HCT116 (cell line): ENCODE measurements at regions not wholly inside any gene's neighbourhood (a gene's known extent, or its start where the extent isn't known, plus 50 kb on each side); places are given as distances from the start of the nearest gene placed in this dataset.

ENCODE experiments used
- ATAC-seq: fragments of 200-7000 bp; cut with Tn5 transposase; 2 replicates; pipeline ENCODE4 v1.9.1; 2020; ENCODE audit warnings: mild to moderate bottlenecking, moderate library complexity
- BruUV-seq: library from RNA; stranded (reverse); fragments of 400-500 nt; replicated peaks from 2 replicates; lab custom pipeline; 2021; lab: Mats Ljungman, UMichigan
- CTCF ChIA-PET: fragments of 300-600 bp; sonication (Branson Sonifier 250); formaldehyde crosslinking; loops from one replicate; lab custom pipeline; 2021; ENCODE audit warnings: antibody characterized with exemption; lab: Charles Lee
- POLR2A ChIA-PET: fragments of 300-600, 350-600 bp; sonication (Branson Sonifier 250); formaldehyde crosslinking; loops from one replicate; lab custom pipeline; 2021; ENCODE audit warnings: antibody characterized with exemption; lab: Charles Lee
- RAD21 ChIA-PET, 2 experiments: fragments of 300-600 bp; sonication (Branson Sonifier 250); formaldehyde crosslinking; loops; one replicate each; lab custom pipeline; 2023; ENCODE audit warnings: low total read pairs in 2 of 2; ENCODE audit not compliant: uncharacterized antibody in 2 of 2, unreplicated experiment in 2 of 2, low non-redundant PET in 1 of 2; lab: Charles Lee
- DNase-seq: peaks from one replicate; pipeline ENCODE4 v3.0.0-alpha.2; 2010; ENCODE audit warnings: low read depth, low spot score
- H2AFZ ChIP-seq: fragments of 200-600 bp; shearing (Covaris generic), sonication (generic); 2 replicates; pipeline ENCODE4 v1.6.1; 2017; ENCODE audit warnings: low read depth, mixed run types, mixed read lengths, antibody characterized with exemption, low read length; ENCODE audit not compliant: poor library complexity, severe bottlenecking
- H3K27ac ChIP-seq: 2 replicates; pipeline ENCODE4 v1.5.1; 2012; ENCODE audit warnings: low read depth, low read length
- H3K27me3 ChIP-seq: fragments of 200-600 bp; sonication (generic); 2 replicates; pipeline ENCODE4 v1.6.1; 2016; ENCODE audit warnings: mixed run types, low read length, mixed read lengths; ENCODE audit not compliant: insufficient read depth
- H3K36me3 ChIP-seq, 2 experiments: fragments of 200-500 bp in 1 of 2; fragments of 200-600 bp in 1 of 2; sonication (Bioruptor generic) in 1 of 2; sonication (generic) in 1 of 2; 2 replicates each; pipeline versions ENCODE4 v1.5.1 to v1.6.1; 2014 to 2016; ENCODE audit warnings: low read length in 2 of 2, inconsistent platforms in 1 of 2, mixed read lengths in 1 of 2, mixed run types in 1 of 2; ENCODE audit not compliant: insufficient read depth in 2 of 2, control insufficient read depth in 1 of 2
- H3K4me1 ChIP-seq, 2 experiments: fragments of 200-600 bp in 1 of 2; sonication (generic) in 1 of 2; 2 replicates each; pipeline versions ENCODE4 v1.5.1 to v1.6.1; 2012 to 2017; ENCODE audit warnings: low read length in 2 of 2, inconsistent platforms in 1 of 2, mild to moderate bottlenecking in 1 of 2, mixed read lengths in 1 of 2, mixed run types in 1 of 2, moderate library complexity in 1 of 2; ENCODE audit not compliant: insufficient read depth in 2 of 2, control insufficient read depth in 1 of 2
- H3K4me2 ChIP-seq: fragments of 200-600 bp; sonication (generic); 2 replicates; pipeline ENCODE4 v1.6.1; 2017; ENCODE audit warnings: mixed run types, low read length, mixed read lengths
- H3K4me3 ChIP-seq, 2 experiments: fragments of 200-600 bp in 1 of 2; sonication (generic) in 1 of 2; replicated peaks in 1 of 2; 2 replicates each; pipeline ENCODE4 v1.5.1; 2011 to 2016; ENCODE audit warnings: low read length in 2 of 2, control low read depth in 1 of 2, low read depth in 1 of 2, mild to moderate bottlenecking in 1 of 2, mixed read lengths in 1 of 2, mixed run types in 1 of 2
- H3K79me2 ChIP-seq: fragments of 200-600 bp; sonication (generic); 2 replicates; pipeline ENCODE4 v1.6.1; 2017; ENCODE audit warnings: mild to moderate bottlenecking, mixed run types, low read length, moderate library complexity, mixed read lengths; ENCODE audit not compliant: insufficient read depth
- H3K9ac ChIP-seq: fragments of 200-600 bp; sonication (generic); 2 replicates; pipeline ENCODE4 v1.6.1; 2016; ENCODE audit warnings: low read length, mixed read lengths
- H3K9me2 ChIP-seq: fragments of 200-600 bp; sonication (generic), shearing (Covaris generic); 2 replicates; pipeline ENCODE4 v1.6.1; 2017; ENCODE audit warnings: mixed run types, mild to moderate bottlenecking, moderate library complexity; ENCODE audit not compliant: insufficient read depth
- H3K9me3 ChIP-seq, 2 experiments: fragments of 200-500 bp in 1 of 2; fragments of 200-600 bp in 1 of 2; sonication (Bioruptor generic) in 1 of 2; sonication (generic) in 1 of 2; 2 replicates each; pipeline ENCODE4 v1.6.1; 2014 to 2017; ENCODE audit warnings: low read length in 2 of 2, mixed read lengths in 2 of 2, inconsistent platforms in 1 of 2, low read depth in 1 of 2, mild to moderate bottlenecking in 1 of 2, mixed run types in 1 of 2, moderate library complexity in 1 of 2; ENCODE audit not compliant: control insufficient read depth in 1 of 2, insufficient read depth in 1 of 2
- H4K20me1 ChIP-seq: fragments of 200-600 bp; sonication (generic), shearing (Covaris generic); 2 replicates; pipeline ENCODE4 v1.6.1; 2017; ENCODE audit warnings: mixed run types, mild to moderate bottlenecking, moderate library complexity; ENCODE audit not compliant: insufficient read depth
- CBX3 ChIP-seq: IDR thresholded peaks from 2 replicates; pipeline ENCODE4 v1.6.1; 2012; ENCODE audit warnings: low read depth
- CEBPB ChIP-seq: IDR thresholded peaks from 2 replicates; pipeline ENCODE4 v1.6.1; 2012; ENCODE audit warnings: low read depth
- EGR1 ChIP-seq: IDR thresholded peaks from 2 replicates; pipeline ENCODE4 v1.6.1; 2012; ENCODE audit warnings: low read depth
- ELF1 ChIP-seq: IDR thresholded peaks from 2 replicates; pipeline ENCODE4 v1.6.1; 2012; ENCODE audit warnings: low read depth, borderline replicate concordance
- EZH2 ChIP-seq: fragments of 200-600 bp; sonication (generic); IDR thresholded peaks from 2 replicates; pipeline ENCODE4 v1.6.1; 2017; ENCODE audit warnings: antibody characterized with exemption, mixed run types
- EZH2phosphoT487 ChIP-seq: fragments of 200-600 bp; IDR thresholded peaks from 2 replicates; pipeline ENCODE4 v1.6.1; 2018; ENCODE audit warnings: antibody characterized with exemption, borderline replicate concordance
- FOSL1 ChIP-seq: IDR thresholded peaks from 2 replicates; pipeline ENCODE4 v1.6.1; 2012; ENCODE audit warnings: low read depth
- RAD21 ChIP-seq: IDR thresholded peaks from 2 replicates; pipeline ENCODE4 v1.6.1; 2012; ENCODE audit warnings: low read depth, mild to moderate bottlenecking
- SIN3A ChIP-seq: IDR thresholded peaks from 2 replicates; pipeline ENCODE4 v1.6.1; 2012; ENCODE audit warnings: low read depth
- SP1 ChIP-seq: IDR thresholded peaks from 2 replicates; pipeline ENCODE4 v1.6.1; 2012; ENCODE audit warnings: low read depth
- SRF ChIP-seq: IDR thresholded peaks from 2 replicates; pipeline ENCODE4 v1.6.1; 2012; ENCODE audit warnings: low read depth
- YY1 ChIP-seq: IDR thresholded peaks from 2 replicates; pipeline ENCODE4 v1.6.1; 2011; ENCODE audit warnings: low read length, low read depth, moderate library complexity, mild to moderate bottlenecking; ENCODE audit not compliant: insufficient replicate concordance; ENCODE audit errors: extremely low read depth
- ZBTB33 ChIP-seq: IDR thresholded peaks from 2 replicates; pipeline ENCODE4 v1.6.1; 2011; ENCODE audit warnings: mild to moderate bottlenecking, low read length, moderate library complexity; ENCODE audit not compliant: insufficient replicate concordance; ENCODE audit errors: extremely low read depth
- ZFX ChIP-seq: fragments of 450-650 bp; IDR thresholded peaks from 2 replicates; pipeline ENCODE4 v1.6.1; 2017
- ZNF274 ChIP-seq: fragments of 200-500 bp; sonication (Bioruptor generic); IDR thresholded peaks from 2 replicates; pipeline ENCODE4 v1.6.1; 2014; ENCODE audit warnings: mild to moderate bottlenecking, low read depth, low read length, inconsistent platforms
- intact Hi-C: fragments of 100-400 bp; cut with micrococcal nuclease; formaldehyde crosslinking; loops from 2 replicates; pipeline ENCODE4 v1.10.0; 2022
- TF ChIP-seq, protein P1 (sequence below), 3 experiments: fragments of 200-600 bp in 1 of 3; sonication (generic) in 1 of 3; IDR thresholded peaks in 2 of 3; conservative IDR thresholded peaks in 1 of 3; 2 replicates each; pipeline ENCODE4 v1.5.1; 2012 to 2017; ENCODE audit warnings: low read depth in 2 of 3, low read length in 2 of 3, antibody characterized with exemption in 1 of 3, borderline replicate concordance in 1 of 3, control low read depth in 1 of 3, mild to moderate bottlenecking in 1 of 3, mixed read lengths in 1 of 3, mixed run types in 1 of 3, moderate library complexity in 1 of 3; ENCODE audit not compliant: insufficient read depth in 1 of 3
- TF ChIP-seq, protein P2 (sequence below): IDR thresholded peaks from 2 replicates; pipeline ENCODE4 v1.6.1; 2012; ENCODE audit warnings: low read depth
- TF ChIP-seq, protein P3 (sequence below): IDR thresholded peaks from 2 replicates; pipeline ENCODE4 v1.6.1; 2012

- H3K4me2 ChIP-seq = no peak overlapping the region
- intact Hi-C loops = no loop called here
- no peaks in the 10 kb centered on the region for H4K20me1 ChIP-seq
- no peaks in the 10 kb centered on the region for H3K9me3 ChIP-seq
- H3K27me3 ChIP-seq = no peaks in the 10 kb centered on the region
- BruUV-seq = no TSS peak
- H3K9me2 ChIP-seq = no peaks in the 10 kb centered on the region
- no peak for ATAC-seq
- ChIA-PET POLR2A (no interaction called here), RAD21 (no interaction called here), CTCF (no interaction called here)
- no peak overlapping the region for H2AFZ ChIP-seq
- no peak overlapping the region for H3K9ac ChIP-seq
- H3K4me3 ChIP-seq = no peak overlapping the region
- TF ChIP-seq EZH2 (no peak), YY1 (no peak), SP1 (no peak), ZBTB33 (no peak), ELF1 (no peak), SRF (no peak), CEBPB (no peak), ZFX (no peak), EZH2phosphoT487 (no peak), EGR1 (no peak), RAD21 (no peak), FOSL1 (no peak), SIN3A (no peak), ZNF274 (no peak), CBX3 (no peak)
- TF ChIP-seq, protein P1, sequence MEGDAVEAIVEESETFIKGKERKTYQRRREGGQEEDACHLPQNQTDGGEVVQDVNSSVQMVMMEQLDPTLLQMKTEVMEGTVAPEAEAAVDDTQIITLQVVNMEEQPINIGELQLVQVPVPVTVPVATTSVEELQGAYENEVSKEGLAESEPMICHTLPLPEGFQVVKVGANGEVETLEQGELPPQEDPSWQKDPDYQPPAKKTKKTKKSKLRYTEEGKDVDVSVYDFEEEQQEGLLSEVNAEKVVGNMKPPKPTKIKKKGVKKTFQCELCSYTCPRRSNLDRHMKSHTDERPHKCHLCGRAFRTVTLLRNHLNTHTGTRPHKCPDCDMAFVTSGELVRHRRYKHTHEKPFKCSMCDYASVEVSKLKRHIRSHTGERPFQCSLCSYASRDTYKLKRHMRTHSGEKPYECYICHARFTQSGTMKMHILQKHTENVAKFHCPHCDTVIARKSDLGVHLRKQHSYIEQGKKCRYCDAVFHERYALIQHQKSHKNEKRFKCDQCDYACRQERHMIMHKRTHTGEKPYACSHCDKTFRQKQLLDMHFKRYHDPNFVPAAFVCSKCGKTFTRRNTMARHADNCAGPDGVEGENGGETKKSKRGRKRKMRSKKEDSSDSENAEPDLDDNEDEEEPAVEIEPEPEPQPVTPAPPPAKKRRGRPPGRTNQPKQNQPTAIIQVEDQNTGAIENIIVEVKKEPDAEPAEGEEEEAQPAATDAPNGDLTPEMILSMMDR (IDR thresholded peaks at IDR 0.05 in 2 of 3, conservative IDR thresholded peaks at IDR 0.05 in 1 of 3; ENCODE audit: borderline replicate concordance in 1 of 3, insufficient read depth in 1 of 3, low read depth in 2 of 3, low read length in 2 of 3) = no peak
- TF ChIP-seq, protein P2, sequence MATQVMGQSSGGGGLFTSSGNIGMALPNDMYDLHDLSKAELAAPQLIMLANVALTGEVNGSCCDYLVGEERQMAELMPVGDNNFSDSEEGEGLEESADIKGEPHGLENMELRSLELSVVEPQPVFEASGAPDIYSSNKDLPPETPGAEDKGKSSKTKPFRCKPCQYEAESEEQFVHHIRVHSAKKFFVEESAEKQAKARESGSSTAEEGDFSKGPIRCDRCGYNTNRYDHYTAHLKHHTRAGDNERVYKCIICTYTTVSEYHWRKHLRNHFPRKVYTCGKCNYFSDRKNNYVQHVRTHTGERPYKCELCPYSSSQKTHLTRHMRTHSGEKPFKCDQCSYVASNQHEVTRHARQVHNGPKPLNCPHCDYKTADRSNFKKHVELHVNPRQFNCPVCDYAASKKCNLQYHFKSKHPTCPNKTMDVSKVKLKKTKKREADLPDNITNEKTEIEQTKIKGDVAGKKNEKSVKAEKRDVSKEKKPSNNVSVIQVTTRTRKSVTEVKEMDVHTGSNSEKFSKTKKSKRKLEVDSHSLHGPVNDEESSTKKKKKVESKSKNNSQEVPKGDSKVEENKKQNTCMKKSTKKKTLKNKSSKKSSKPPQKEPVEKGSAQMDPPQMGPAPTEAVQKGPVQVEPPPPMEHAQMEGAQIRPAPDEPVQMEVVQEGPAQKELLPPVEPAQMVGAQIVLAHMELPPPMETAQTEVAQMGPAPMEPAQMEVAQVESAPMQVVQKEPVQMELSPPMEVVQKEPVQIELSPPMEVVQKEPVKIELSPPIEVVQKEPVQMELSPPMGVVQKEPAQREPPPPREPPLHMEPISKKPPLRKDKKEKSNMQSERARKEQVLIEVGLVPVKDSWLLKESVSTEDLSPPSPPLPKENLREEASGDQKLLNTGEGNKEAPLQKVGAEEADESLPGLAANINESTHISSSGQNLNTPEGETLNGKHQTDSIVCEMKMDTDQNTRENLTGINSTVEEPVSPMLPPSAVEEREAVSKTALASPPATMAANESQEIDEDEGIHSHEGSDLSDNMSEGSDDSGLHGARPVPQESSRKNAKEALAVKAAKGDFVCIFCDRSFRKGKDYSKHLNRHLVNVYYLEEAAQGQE = no peak
- TF ChIP-seq, protein P3, sequence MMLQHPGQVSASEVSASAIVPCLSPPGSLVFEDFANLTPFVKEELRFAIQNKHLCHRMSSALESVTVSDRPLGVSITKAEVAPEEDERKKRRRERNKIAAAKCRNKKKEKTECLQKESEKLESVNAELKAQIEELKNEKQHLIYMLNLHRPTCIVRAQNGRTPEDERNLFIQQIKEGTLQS = no peak
- no peak overlapping the region for H3K27ac ChIP-seq
- no peaks in the 10 kb centered on the region for H3K4me1 ChIP-seq
- no peak for DNase-seq
- H3K36me3 ChIP-seq = no peaks in the 10 kb centered on the region
- H3K79me2 ChIP-seq = no peaks in the 10 kb centered on the region
These were observed 289.6 kb downstream of the RPS6KC1 start for GRCh38 chr1:213340593-213340992.
